Cerebellar cortex (tissue), 1 donor: ENCODE measurements at regions not wholly inside any gene's neighbourhood (a gene's known extent, or its start where the extent isn't known, plus 50 kb on each side); places are given as distances from the start of the nearest gene placed in this dataset.
"Not testable (repeated sequence)": the region's sequence is repeated elsewhere in the genome, so short reads cannot be mapped to it uniquely, and the experiment has no call there.

Experiments used
- DNase-seq: peaks from one replicate; pipeline ENCODE4 v3.0.0-alpha.2; 2015; ENCODE audit warnings: low spot score

DNA sequence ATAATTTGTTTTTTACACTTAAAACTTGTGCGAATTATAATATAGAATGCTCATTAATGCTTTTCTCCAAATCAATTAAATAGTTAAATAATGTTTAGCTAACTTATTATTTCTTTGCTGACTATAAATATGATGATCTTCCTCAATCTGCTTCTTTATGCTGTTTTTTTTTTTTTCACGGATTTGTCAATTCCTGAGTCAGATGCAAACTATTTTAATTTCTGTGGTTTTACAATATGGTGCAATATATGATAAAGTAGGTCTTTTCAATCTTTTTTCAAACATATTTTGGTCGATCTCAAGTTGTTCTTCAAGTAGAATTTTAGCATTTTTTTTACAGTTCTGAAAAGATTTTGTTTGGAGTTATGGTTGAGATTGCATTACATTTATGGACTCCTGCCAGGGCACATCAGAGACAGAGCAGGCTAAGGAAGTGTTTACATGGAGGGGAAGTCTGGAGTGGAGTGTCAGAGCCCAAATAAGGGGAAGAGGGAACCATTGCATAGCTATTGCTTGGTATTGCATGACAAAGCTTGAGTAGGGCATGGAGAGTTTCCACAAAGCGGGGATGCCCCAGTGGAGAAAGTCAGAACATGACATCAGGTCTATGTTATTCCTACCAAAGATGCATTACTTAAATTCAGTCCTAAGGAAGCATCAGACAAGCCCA, 204.4 kb downstream of the OTUD1 start:
- DNase-seq, result no peak

DNA sequence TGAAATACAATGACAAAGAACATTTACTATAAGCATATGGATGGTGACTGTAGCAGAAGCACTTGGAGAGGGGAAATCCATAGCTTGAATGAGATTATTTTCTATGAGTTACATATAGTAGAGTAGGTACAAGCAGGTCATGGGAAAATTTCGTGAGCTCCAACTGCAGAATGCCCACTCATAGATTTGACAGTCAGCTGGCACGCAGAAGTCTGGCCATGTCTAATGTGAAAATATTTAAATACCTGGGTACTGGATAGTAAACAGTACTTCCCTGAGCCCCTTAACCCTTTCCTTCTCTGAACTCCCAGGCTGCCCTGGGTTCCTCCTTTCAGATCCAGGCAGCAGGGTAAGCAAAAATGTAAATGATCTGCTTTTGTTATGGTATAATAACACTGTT, 209.7 kb downstream of the OTUD1 start:
- no peak for DNase-seq

DNA sequence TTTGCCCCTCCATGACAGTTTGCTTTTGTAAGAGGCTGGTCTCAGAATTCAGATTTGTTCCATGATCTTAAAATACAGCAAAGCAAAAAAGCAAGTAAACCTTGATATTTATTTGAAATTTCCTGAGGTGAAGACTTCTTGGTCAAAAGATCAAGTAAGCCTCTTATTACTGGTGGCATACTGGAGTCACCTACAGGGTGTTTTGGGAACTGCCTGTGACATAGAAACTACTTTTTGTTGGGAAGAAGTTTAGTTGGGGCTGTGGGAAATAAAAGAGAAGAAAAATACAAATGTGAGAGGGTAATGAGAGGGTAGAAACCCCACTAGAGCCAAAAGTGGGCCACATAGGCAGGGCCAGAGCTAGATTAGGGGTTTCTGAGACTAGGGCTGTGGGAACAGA, 217.9 kb downstream of the OTUD1 start:
- peak; percentile 5 for DNase-seq

DNA sequence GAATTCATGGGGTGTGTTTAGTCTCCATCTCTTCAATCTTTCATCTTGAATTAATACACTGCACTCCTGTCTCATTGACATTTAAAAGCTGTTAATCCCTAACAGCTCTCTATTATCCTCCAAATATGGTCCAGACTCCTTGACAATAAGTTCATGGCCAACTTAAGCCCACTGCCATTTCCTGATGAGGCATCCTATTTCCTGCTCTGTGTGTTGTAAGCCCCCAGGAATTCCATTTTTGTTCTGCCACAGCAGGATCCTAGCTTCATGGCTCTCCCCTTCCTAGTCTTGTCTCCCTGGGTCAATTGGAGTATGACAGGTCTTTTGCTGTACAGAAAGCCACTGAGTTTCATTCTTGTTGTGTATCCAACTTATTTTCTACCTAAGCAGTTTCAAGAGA, 218.8 kb downstream of the OTUD1 start:
- no peak for DNase-seq

DNA sequence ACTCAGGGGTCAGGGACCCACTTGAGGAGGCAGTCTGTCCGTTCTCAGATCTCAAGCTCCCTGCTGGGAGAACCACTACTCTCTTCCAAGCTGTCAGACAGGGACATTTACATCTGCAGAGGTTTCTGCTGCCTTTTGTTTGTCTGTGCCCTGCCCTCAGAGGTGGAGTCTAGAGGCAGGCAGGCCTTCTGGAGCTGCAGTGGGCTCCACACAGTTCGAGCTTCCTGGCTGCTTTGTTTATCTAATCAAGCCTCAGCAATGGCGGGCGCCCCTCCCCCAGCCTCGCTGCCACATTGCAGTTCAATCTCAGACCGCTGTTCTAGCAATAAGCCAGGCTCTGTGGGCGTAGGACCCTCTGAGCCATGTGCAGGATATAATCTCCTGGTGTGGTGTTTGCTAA, 233.0 kb downstream of the OTUD1 start:
- not testable (repeated sequence) for DNase-seq

DNA sequence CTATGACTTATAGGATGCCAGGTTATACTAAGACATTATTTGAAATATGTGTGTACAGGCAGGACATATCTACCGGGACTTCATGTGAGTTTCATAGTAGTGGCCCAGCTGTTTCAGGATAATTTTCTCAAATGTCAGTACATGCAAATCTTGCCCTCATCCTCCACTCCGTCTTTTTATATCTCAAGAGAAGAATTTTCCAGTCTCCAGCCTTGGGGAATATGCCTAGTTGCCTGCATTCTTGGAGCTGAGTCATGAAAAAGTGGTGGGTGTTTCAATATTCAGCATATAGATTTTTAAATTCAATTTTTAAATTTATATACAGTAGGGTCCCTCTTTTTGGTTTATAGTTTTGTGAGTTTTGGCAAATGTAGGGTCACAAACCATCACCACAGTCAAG, 236.7 kb downstream of the OTUD1 start:
- no peak for DNase-seq

DNA sequence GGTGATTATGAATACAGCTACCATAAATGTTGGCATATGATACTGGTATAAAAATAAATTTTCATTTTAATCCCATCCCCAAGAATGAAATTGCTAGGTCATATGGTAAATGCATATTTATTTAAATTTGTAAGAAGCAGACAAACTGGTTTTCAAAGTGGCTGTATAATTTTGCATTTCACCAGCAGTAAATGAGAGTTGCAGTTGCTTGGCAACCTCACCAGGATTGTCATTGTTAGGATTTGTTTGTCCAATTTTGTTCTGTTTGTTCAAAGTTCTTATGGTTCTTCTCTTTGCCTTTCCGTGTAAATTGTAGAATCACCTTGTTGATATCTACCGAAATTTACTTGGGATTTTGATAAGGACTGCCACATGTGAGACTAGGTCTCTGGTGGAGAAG, 237.4 kb downstream of the OTUD1 start:
- DNase-seq, result no peak

DNA sequence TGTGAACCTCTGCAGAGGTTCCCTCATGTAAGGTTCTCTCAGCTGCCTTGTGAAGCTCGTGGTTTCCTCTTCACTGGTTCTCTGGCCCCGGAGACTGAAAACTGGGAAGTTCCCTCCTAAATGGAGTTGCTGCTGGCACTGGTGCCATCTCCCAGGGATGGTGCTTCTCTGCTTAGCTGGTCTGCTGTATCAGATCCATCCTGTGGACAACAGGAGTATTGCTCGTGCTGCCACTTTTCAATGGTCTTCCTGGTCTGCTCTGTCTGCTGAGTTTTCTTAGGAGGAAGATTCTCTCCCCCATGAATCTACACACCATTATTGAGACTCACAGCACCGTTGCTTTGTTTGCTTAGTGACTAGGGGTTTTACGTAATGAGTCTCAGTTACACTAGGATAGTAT, 247.8 kb downstream of the OTUD1 start:
- DNase-seq, result no peak

DNA sequence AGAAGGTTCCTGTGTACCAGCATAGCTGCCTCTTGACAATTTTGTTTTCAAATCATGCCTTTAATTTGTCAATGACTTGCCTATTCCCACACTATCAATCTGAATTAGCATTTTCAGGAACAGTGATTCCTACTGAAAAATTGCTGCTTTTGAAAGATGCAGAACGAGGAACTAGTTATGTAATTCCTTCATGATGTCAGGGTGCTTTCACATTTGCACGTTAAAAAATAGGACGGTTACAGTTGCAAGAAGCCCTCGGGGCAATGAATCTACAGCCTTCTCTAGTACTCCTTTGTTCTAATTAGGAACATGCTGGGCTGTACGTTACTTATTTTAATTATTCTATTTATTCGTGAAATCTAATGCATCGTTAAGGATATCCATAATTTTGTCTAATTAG, 253.9 kb downstream of the OTUD1 start:
- no peak for DNase-seq

DNA sequence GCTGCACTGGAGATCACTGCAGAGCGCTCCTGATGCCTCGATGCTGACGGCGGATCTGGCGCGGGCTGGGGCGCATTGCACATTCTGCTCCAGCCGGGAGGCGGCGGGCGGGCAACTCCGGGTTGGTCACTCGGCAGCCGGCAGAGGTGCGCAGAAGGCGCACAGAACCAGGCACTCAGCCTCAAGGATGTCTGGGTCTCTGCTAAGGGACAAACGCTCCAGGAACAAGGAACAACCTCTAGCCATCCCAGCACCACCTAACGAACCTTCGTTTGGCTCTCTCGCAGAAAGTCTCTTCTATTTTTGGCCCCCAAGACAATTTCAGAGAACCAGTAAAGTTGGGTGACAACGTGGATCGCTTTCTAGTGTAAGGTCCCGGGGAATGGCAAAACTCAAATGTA, 254.6 kb downstream of the OTUD1 start:
- DNase-seq, result no peak

DNA sequence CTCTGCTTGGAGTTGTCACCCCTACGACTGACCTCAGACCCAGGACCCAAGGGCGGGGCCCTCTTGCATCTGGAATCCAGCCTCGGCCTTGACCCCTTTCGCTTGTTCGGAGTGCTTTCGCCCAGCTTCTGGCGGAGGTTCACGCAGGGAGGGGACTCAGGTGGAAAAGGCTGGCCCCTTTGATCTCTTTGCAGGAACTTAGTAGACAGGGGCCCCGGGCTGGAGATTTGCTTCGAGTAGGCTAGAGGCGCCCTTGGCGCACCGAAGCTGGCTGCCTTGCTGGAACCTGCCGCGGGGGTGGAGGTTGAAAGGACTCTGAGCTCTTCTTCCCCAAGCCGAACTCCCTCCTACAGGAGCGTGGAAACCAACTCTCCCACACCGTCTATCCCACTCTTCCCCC, 255.1 kb downstream of the OTUD1 start:
- no peak for DNase-seq

DNA sequence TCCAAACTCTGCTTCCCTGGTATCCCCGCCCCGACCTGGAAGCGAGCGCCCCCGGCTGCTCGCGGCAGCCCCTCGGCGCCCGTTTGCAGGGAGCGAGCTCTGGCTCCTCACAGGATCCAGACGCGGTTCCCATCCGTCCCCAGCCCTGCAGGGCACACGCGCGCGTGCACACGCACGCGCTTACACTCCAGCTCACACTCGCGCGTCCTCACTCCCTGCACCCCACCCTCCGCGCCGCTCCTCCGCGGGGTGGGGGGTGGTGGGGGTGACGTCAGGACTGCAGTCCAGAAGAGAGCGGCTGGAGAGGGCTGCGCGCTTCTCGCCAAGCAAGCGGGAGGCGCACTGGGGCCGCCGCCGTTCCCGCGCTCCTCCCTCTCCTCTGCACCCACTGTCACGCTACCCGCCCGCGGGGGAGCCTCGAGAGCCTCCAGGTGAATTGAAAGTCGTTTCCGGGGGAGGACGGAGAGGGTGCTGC, 255.6 kb downstream of the OTUD1 start:
- DNase-seq, result no peak

DNA sequence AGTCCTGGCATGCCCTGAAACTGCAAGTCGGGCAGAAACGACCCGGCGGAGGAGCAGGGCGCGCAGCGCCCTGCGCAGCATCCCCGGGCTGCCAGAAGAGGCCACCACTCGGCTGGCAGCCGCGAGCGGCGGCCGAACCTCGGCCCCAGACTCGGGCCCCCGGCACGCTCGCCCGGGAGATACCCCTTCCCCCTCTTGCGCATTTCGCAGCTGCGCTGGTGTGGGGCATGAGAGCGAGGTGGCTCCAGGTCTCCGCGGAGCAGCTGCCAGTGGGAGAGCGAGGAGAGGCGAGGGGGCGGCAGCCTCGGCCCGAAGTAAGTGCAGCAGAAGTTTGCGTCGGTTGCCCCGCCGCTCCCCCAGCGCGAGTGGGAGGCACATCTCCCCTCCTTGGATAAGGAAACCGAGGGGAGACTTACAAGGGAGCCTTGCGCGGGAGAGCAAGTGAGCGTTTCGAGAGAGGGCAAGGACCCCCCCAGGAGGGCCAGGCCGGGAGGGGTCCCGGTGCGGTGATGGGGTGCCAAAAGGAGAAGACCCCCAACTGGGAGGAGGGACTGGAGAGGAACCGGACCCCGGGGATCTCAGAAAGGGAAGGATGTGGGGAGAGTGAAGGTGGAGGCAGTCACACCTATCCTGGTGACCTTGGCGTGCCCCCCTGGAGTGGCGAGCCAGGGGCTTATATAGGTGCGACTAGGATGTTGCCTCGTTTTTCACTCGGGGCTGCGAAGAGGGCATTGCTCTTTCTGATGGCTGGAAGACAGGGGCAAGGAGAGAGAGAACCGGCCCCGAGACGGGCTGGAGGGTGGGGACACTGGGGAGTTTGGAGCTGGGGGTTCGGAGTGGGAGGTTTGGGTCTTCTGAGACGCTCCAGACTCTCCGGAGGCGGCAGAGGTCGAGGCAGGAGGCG, 256.3 kb downstream of the OTUD1 start:
- no peak for DNase-seq

DNA sequence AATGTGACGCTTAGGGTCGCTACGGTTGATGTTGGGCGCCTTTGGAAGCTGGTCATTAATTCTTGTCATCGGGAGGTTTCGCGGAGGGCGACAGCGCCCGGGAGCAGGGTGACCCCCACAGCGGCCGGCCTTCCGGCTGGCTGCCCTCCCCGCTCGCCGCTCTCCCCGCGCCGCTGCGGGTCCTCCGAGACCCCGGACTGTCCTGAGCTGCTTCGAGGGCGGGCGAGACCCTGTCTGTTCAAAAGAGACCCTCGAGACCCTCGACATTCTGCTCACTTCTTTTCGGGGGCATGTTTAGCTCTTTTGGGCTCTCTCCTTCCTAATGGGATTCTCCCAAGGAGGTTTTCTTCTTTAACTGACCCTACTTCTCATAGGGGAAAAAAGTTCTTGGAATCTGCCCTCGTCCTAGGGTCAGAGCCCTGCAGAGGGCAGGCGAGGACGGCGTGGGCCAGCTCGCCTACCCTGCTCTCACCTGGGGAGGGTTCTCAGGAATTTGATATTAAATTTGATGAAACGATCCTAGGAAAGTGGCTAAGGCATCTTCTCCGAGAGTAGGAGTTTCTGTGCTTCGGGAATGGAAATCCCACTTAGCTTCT, 257.0 kb downstream of the OTUD1 start:
- no peak for DNase-seq

DNA sequence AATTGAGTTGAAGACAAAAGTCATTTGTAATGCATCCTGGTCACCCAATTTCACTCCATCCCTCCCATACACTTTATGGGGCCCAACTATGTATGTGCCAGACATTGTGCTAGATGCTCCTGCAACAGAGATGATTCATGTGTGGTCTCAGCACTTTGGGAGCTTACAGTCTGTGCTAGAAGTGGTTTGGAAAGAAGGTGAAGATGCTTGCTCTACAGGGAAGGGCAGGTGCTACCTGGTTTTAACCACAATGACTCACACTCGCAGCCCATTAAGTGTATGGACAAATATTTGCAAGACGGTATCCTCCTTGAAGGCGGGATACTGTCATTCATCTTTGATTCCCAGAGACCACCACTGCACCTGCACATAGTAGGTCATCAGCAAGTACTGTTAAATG, 257.6 kb downstream of the OTUD1 start:
- DNase-seq, result no peak

DNA sequence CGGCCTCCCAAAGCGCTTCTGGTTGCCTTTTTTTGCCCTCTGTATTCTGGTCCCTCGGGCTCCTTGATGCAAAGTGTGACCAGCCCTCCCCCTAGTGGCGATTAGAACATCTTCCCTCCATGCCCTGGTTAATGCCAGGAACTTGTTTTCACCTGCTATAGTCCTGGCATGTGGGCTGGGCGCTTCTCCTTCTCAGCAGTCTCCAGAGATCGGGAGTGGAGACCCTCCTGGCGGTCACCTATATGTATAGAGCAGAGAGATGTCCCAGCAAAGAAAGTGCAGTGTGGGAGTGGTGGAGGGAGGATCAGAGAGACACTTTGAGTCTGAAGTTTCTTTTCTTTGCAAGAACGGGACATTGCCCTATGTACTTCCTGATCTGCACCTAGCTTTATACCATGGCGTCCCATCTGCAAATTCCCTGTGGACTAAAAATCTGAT, 264.1 kb downstream of the OTUD1 start:
- DNase-seq, result peak; percentile 53

DNA sequence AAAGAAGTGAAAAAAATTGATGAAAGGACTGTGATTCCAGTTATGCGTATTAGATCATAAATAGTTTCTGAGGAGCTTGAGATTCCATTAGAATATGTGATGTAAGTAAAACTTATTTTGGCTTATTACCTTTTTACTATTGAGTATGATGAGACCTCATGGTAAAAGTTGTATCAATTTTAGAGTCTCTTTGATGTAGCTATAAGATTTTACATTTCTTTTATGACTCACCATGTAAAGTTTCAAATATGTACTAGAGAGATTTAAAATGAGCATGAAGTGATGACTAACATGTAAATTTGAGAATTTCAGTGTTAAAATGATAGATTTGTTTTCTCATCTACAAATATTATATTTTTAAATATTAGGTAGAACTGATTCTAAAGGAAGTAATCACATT, 276.5 kb downstream of the OTUD1 start:
- DNase-seq, result no peak

DNA sequence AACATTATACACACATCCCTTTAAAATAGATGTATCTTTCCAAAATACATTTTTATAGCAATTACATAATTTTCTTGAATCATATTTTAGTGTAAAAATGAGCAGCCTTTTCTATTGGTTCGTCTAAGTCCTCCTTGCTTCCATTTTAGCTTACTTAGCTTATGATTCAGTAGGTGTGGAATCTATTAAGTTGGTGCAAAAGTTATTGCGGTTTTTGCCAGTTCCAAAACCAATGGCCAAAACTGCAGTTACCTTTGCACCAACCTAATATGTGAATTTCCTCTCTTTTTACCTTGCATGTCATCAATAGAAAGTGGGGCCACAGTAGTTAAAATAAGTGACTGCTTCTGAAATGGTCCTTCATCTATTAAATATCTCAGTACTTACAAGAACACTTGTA, 279.0 kb downstream of the OTUD1 start:
- DNase-seq, result no peak

DNA sequence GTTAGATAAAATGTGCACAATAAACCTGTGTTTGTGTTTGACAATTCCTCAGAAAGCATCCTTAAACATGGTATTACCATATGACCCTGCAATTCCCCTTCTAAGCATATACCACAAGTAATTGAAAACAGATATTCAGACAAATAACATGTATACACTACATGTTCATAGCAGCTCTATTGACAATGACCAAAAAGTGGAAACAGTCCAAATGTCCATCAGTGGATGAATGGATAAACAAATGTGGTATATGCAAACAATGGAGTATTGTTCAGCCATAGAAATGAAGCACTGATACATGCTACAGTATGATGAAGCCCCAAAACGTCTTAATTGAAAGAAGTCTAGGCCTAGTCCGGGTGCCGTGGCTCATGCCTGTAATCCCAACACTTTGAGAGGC, 280.1 kb downstream of the OTUD1 start:
- DNase-seq, result no peak

DNA sequence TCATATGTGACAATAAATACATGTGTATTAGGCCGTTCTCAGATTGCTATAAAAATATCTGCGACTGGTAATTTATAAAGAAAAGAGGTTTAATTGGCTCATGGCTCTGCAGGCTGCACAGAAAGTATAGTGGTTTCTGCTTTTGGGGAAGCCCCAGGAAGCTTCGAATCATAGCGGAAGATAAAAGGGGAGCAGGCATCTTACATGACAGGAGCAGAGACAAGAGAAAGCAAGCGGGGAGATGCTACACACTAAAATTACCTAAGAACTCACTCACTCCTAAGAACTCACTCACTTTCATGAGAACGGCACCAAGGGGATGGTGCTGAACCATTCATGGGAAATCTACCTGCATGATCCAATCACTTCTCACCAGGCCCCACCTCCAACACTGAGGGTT, 284.9 kb downstream of the OTUD1 start:
- no peak for DNase-seq

DNA sequence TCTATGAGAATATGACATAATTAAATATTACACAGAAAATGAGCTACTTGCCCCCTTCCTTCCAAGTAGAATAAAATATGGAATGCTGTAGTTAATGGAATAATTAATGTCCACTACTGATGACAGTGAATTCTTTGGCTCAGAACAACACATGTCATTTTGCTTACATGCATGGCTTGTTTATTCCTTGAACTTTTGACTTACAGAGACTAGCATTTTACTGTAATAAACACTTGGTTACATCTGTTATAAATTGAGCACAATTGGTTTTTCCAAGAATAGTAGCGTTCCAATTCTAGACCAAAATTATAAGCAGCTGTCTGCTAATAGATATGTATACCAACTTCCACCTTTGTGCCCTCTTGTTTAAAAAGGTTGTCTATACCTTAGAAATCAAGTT, 286.7 kb downstream of the OTUD1 start:
- DNase-seq, result no peak

DNA sequence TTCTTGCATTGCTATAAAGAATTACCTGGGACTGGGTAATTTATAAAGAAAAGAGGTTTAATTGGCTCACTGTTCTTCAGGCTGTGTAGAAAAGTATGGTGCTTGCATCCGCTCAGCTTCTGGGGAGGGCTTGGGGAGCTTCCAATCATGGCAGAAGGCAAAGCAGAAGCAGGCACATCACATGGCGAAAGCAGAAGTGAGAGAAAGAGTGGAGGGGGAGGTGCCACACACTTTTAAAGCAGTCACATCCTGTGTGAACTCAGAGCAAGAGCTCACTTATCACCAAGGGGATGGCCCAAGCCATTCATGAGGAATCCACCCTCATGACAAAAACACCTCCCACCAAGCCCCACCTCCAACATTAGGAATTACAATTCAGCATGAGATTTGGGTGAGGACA, 303.5 kb downstream of the OTUD1 start:
- DNase-seq, result no peak

DNA sequence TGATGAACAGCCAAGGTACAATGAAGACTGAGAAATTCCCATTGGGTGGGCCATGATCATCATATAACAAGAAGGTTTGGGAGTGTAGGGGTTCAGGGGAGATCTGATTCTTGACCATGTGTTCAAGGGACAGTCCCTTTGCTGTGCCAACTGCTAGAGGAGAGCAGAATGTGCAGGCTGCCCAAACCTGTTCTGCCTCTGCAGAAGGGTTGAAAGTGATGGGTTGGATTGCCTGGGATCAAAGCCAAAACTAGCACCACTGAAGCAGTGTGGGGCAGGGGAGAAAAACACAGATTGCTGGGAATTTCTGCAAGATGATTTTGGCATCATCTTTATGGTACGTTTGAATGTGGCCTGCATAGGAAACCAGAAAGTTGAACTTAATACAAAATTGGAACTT, 303.9 kb downstream of the OTUD1 start:
- no peak for DNase-seq
